Pancreas (tissue), 10 donors: ENCODE measurements at regions not wholly inside any gene's neighbourhood (a gene's known extent, or its start where the extent isn't known, plus 50 kb on each side); places are given as distances from the start of the nearest gene placed in this dataset.

Experiments
- ATAC-seq, 4 donors: fragments of 200-7000 bp; cut with Tn5 transposase; one replicate each; pipeline versions ENCODE4 v1.8.0 to v1.9.1; 2020; ENCODE audit warnings: mild to moderate bottlenecking in 4 of 4, moderate library complexity in 4 of 4
- DNase-seq, 6 donors: peaks; one replicate each; pipeline ENCODE4 v3.0.0-alpha.2; 2020
- FAIRE-seq: peaks from 2 replicates; lab custom pipeline; 2012; peaks lifted over from hg19 to GRCh38; lab: Jason Lieb, UNC
- H3K27ac ChIP-seq, 4 donors: fragments of 200-600 bp; sonication (generic); 1 replicate in 3 of 4; 2 replicates in 1 of 4; pipeline versions ENCODE4 v1.5.0 to v1.8.0; 2020
- H3K27me3 ChIP-seq, 4 donors: fragments of 200-600 bp; one replicate each; pipeline ENCODE4 v1.8.0; 2021
- H3K36me3 ChIP-seq, 3 donors: fragments of 200-600 bp; sonication (generic) in 1 of 3; one replicate each; pipeline versions ENCODE4 v1.5.0 to v1.8.0; 2020 to 2021
- H3K4me1 ChIP-seq, 3 donors: fragments of 200-600 bp; one replicate each; pipeline ENCODE4 v1.8.0; 2021
- H3K4me3 ChIP-seq, 4 donors: fragments of 200-600 bp; sonication (generic) in 2 of 4; one replicate each; pipeline versions ENCODE4 v1.5.0 to v1.8.0; 2020 to 2021
- H3K9me3 ChIP-seq, 4 donors: fragments of 200-600 bp; one replicate each; pipeline ENCODE4 v1.8.0; 2021
- CTCF ChIP-seq, 4 donors: fragments of 200-600 bp; sonication (generic) in 3 of 4; IDR thresholded peaks; one replicate each; pipeline versions ENCODE4 v1.5.0 to v1.8.0; 2021; ENCODE audit warnings: antibody characterized with exemption in 4 of 4
- WGBS, 2 donors: extraction: QIAGEN DNeasy Blood & Tissue Kit; methylation state at CpG; one replicate each; pipeline ENCODE4 v1.1.7; 2013; 5-methylcytosine and 5-hydroxymethylcytosine counted together
- intact Hi-C, 3 donors: fragments of 100-400 bp; cut with DNase I; formaldehyde crosslinking; loops; one replicate each; pipeline versions ENCODE4 v1.11.1 to v1.14.2; 2022
- donor health status: healthy with polysubstance abuse.
- donor health status: DM: no; HTN: no; CAD: no; lungs with moderate emphysema.
- donor health status: DM: no; HTN: no; CAD: no.
- donor health status: control.
- donor health status: control.
- donor health status: Bipolar disorder and iron deficiency.
- donor health status: DM: yes; HTN: yes; CAD: no.
- donor health status: DM: no; HTN: no; CAD: no.
- donor health status: DM: no; HTN: no; CAD: no.
- donor health status: DM: yes; HTN: yes; CAD: no.

- no peak overlapping the region for H3K27ac ChIP-seq
- ATAC-seq, result peak in 1 of 4 donors; percentile 24
- intact Hi-C loops, result no loop called here
- no peak for FAIRE-seq
- no peaks in the 10 kb centered on the region for H3K36me3 ChIP-seq
- no peak for TF ChIP-seq CTCF (IDR thresholded peaks at IDR 0.05)
- no peaks in the 10 kb centered on the region for H3K27me3 ChIP-seq
- H3K9me3 ChIP-seq, result no peaks in the 10 kb centered on the region
- H3K4me1 ChIP-seq, result no peaks in the 10 kb centered on the region
- peak in 1 of 6 donors; percentile 21 for DNase-seq
- no peak overlapping the region for H3K4me3 ChIP-seq
- 88 to 89% methylated on average over 4 of the region's 4 CpGs for WGBS, 2 donors
These were observed 251.3 kb upstream of the HES1 start for GRCh38 chr3:193884652-193885051.

- Histone ChIP-seq H3K36me3 (no peaks in the 10 kb centered on the region), H3K4me3 (no peak overlapping the region), H3K27ac (no peak overlapping the region), H3K27me3 (no peaks in the 10 kb centered on the region), H3K4me1 (no peaks in the 10 kb centered on the region), H3K9me3 (no peaks in the 10 kb centered on the region)
- ATAC-seq (peak in 1 of 4 donors; percentile 57), FAIRE-seq (no peak), DNase-seq (peak in 1 of 6 donors; percentile 10)
- intact Hi-C loops, result no loop called here
- 89 to 93% methylated on average over 6 of the region's 6 CpGs for WGBS, 2 donors
- TF ChIP-seq CTCF (IDR thresholded peaks at IDR 0.05), result no peak
These were observed 250.1 kb upstream of the HES1 start for GRCh38 chr3:193885832-193886231.

GRCh38 chr3:193890016-193890897 lies 245.7 kb upstream of the HES1 start:
- Histone ChIP-seq H3K27ac (no peak overlapping the region), H3K9me3 (no peaks in the 10 kb centered on the region), H3K36me3 (no peaks in the 10 kb centered on the region), H3K4me3 (no peak overlapping the region), H3K27me3 (no peaks in the 10 kb centered on the region), H3K4me1 (peaks cover 4 to 10% (median 5%) of the 10 kb centered on the region in 3 donors)
- WGBS, 2 donors, result 67 to 69% methylated on average over 12 of the region's 12 CpGs
- ATAC-seq (no peak), DNase-seq (peak in 1 of 6 donors; percentile 11), FAIRE-seq (no peak)
- TF ChIP-seq CTCF (IDR thresholded peaks at IDR 0.05), result no peak
- intact Hi-C loops, result no loop called here

GRCh38 chr3:193894121-193894863 lies 241.7 kb upstream of the HES1 start:
- peak overlapping the region in 2 of 4 donors; percentile 12 to 42 for H3K27ac ChIP-seq
- H3K36me3 ChIP-seq, result no peaks in the 10 kb centered on the region
- no peak for TF ChIP-seq CTCF (IDR thresholded peaks at IDR 0.05)
- FAIRE-seq (no peak), DNase-seq (peak in 3 of 6 donors; percentile 31 to 35 (median 31)), ATAC-seq (peak; percentile 53 to 85 (median 74))
- H3K9me3 ChIP-seq, result no peaks in the 10 kb centered on the region
- intact Hi-C loops, result no loop called here
- peaks cover 4 to 10% (median 5%) of the 10 kb centered on the region in 3 donors for H3K4me1 ChIP-seq
- no peaks in the 10 kb centered on the region for H3K27me3 ChIP-seq
- H3K4me3 ChIP-seq, result no peak overlapping the region
- 45 to 49% methylated on average over 10 of the region's 10 CpGs for WGBS, 2 donors
